ENCODE measurements at regions not wholly inside any gene's neighbourhood (a gene's known extent, or its start where the extent isn't known, plus 50 kb on each side); places are given as distances from the start of the nearest gene placed in this dataset.
A peak's percentile ranks its signal among the peaks of the same experiment; 100 is the strongest.

DNA sequence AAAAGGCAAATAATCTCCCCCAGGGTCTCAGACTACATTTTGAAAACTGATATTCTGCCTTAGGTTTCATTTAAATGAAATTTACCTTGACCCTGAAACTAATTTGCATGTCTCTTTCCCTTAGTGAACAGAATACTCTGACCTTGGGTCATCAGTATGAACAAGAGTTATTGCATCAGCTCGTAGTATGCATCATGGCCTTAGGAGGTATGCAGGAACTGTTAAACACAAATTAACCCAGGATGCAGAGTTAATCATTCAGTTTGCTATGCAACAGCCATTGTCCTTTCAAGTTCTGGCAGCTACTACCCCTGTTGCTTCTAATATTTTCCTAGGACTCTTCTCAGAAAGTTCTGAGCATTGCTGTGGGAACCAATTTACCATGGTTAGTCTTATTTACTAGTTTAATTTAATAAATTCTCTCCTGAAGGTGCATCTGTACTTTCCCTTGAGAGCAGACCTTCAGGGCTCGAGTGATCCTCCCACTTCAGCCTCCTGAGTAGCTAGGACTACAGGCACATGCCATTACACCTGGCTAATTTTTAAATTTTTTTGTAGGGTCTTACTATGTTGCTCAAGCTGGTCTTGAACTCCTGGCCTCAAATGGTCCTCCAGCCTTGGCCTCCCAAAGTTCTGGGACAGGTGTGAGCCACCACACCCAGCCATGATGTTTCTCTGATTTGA, 126.7 kb downstream of the TTC6 start (continued):
- TF ChIP-seq, protein P1, sequence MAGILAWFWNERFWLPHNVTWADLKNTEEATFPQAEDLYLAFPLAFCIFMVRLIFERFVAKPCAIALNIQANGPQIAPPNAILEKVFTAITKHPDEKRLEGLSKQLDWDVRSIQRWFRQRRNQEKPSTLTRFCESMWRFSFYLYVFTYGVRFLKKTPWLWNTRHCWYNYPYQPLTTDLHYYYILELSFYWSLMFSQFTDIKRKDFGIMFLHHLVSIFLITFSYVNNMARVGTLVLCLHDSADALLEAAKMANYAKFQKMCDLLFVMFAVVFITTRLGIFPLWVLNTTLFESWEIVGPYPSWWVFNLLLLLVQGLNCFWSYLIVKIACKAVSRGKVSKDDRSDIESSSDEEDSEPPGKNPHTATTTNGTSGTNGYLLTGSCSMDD (CRISPR knock-in tag; IDR thresholded peaks at IDR 0.05), result no peak
- TF ChIP-seq ZEB1 (IDR thresholded peaks at IDR 0.05; ENCODE audit: insufficient replicate concordance, low read depth) (no peak), ZNF496 (CRISPR knock-in tag; IDR thresholded peaks at IDR 0.05; ENCODE audit: insufficient replicate concordance) (no peak), DR1 (CRISPR knock-in tag; IDR thresholded peaks at IDR 0.05) (no peak), HOXA3 (CRISPR knock-in tag; IDR thresholded peaks at IDR 0.05) (no peak), DNMT3B (CRISPR knock-in tag; conservative IDR thresholded peaks at IDR 0.05) (no peak), SKI (IDR thresholded peaks at IDR 0.05; ENCODE audit: partially characterized antibody) (peak; percentile 97), FLYWCH1 (CRISPR knock-in tag; IDR thresholded peaks at IDR 0.05) (no peak), ZNF441 (CRISPR knock-in tag; IDR thresholded peaks at IDR 0.05; ENCODE audit: borderline replicate concordance) (no peak), PRMT3 (CRISPR knock-in tag; IDR thresholded peaks at IDR 0.05; ENCODE audit: borderline replicate concordance, low read depth) (no peak), PBX2 (CRISPR knock-in tag; IDR thresholded peaks at IDR 0.05) (0 out of 2 replicates have a peak, but pooled peaks have one; percentile 14), PAF1 (CRISPR knock-in tag; IDR thresholded peaks at IDR 0.05) (no peak), ISX (CRISPR knock-in tag; conservative IDR thresholded peaks at IDR 0.05) (no peak), WIZ (CRISPR knock-in tag; IDR thresholded peaks at IDR 0.05) (no peak), GMEB2 (CRISPR knock-in tag; IDR thresholded peaks at IDR 0.05; ENCODE audit: low read depth) (no peak), SMARCC2 (IDR thresholded peaks at IDR 0.05) (0 out of 2 replicates have a peak, but pooled peaks have one; percentile 61), HOXD1 (CRISPR knock-in tag; IDR thresholded peaks at IDR 0.05) (no peak), ZNF24 (IDR thresholded peaks at IDR 0.05) (no peak), MIER3 (CRISPR knock-in tag; IDR thresholded peaks at IDR 0.05; ENCODE audit: borderline replicate concordance) (0 out of 2 replicates have a peak, but pooled peaks have one; percentile 20), NFIB (CRISPR knock-in tag; IDR thresholded peaks at IDR 0.05; ENCODE audit: borderline replicate concordance) (no peak), FOXO1 (CRISPR knock-in tag; IDR thresholded peaks at IDR 0.05) (no peak), PCBP1 (IDR thresholded peaks at IDR 0.05; ENCODE audit: borderline replicate concordance, low read depth, low read length) (no peak), ZNF879 (CRISPR knock-in tag; IDR thresholded peaks at IDR 0.05) (no peak)
- TF ChIP-seq, protein P2, sequence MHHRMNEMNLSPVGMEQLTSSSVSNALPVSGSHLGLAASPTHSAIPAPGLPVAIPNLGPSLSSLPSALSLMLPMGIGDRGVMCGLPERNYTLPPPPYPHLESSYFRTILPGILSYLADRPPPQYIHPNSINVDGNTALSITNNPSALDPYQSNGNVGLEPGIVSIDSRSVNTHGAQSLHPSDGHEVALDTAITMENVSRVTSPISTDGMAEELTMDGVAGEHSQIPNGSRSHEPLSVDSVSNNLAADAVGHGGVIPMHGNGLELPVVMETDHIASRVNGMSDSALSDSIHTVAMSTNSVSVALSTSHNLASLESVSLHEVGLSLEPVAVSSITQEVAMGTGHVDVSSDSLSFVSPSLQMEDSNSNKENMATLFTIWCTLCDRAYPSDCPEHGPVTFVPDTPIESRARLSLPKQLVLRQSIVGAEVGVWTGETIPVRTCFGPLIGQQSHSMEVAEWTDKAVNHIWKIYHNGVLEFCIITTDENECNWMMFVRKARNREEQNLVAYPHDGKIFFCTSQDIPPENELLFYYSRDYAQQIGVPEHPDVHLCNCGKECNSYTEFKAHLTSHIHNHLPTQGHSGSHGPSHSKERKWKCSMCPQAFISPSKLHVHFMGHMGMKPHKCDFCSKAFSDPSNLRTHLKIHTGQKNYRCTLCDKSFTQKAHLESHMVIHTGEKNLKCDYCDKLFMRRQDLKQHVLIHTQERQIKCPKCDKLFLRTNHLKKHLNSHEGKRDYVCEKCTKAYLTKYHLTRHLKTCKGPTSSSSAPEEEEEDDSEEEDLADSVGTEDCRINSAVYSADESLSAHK (CRISPR knock-in tag; IDR thresholded peaks at IDR 0.05; ENCODE audit: borderline replicate concordance), result no peak
- TF ChIP-seq, protein P3, sequence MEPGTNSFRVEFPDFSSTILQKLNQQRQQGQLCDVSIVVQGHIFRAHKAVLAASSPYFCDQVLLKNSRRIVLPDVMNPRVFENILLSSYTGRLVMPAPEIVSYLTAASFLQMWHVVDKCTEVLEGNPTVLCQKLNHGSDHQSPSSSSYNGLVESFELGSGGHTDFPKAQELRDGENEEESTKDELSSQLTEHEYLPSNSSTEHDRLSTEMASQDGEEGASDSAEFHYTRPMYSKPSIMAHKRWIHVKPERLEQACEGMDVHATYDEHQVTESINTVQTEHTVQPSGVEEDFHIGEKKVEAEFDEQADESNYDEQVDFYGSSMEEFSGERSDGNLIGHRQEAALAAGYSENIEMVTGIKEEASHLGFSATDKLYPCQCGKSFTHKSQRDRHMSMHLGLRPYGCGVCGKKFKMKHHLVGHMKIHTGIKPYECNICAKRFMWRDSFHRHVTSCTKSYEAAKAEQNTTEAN (CRISPR knock-in tag; conservative IDR thresholded peaks at IDR 0.05), result no peak
